Suppressor macrophage treated with lipopolysaccharide for 4 hours (primary cell): ENCODE measurements at regions not wholly inside any gene's neighbourhood (a gene's known extent, or its start where the extent isn't known, plus 50 kb on each side); places are given as distances from the start of the nearest gene placed in this dataset.

ENCODE experiments used
- DNase-seq: peaks from one replicate; pipeline ENCODE4 v3.0.0-alpha.2; 2020

DNA sequence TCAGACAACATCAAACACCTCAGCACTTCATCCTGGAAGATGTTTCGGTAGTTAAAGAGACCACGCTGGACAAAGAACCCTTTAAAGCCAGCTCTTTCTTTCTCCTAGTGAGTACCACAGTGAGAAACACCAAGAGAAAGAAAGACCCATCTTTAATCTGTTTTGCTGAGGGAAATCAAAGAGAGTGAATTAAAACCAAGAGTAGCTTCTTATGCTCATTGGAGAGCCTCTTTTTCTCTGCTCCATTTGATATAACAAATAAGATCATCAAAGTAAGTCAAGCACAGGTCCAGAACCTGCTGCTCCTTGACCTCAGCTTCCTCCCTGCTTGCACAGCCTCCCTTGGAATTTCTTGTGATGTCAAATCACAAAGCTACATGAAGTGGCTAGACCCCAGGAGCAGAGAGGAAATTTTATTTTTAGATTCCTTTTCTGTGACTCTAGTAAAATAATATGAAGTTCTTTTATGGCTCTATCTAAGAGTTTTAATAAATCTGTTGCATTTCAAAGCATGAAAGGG lies 436.4 kb downstream of the C3orf38 start:
- DNase-seq, result no peak

DNA sequence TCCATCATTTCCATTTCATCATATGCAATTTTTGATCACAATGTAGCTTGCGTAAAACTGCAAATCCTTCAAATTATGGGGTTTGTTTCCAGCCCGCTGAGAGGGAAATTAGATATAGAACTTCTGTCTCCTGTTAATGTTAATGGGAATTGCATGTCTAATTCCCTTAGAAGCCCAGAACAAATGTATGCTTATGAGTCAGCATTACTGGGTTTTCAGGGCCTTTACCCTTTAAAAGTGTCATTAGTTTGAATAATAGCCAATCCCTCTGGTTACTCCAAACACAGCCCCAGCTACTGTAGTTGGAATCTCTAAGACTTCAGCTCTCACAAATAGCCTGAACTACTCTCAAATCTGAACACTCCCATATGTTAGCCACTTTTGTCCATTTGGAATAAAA lies 439.4 kb downstream of the C3orf38 start:
- DNase-seq, result no peak

DNA sequence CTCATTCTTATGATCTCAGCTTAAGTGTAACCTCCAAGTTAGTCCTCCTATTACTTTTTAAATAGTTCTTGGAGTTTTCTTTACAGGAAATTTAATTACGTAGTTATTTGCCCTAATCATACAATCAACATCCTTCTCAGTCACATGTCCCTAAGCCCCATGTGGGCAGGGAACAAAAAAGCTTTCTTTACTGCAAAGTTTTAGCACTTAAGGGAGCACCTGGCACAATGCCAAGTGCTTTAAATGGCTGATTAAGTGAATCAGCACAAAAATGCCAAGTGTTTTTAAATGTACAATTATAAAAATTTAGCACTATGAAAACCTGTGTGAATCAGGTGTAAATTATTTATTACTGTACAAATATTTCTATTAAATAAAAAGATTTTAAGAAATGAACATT lies 445.3 kb downstream of the C3orf38 start:
- no peak for DNase-seq

- no peak for DNase-seq
These were observed 446.7 kb downstream of the C3orf38 start for GRCh38 chr3:88596451-88596850.

DNA sequence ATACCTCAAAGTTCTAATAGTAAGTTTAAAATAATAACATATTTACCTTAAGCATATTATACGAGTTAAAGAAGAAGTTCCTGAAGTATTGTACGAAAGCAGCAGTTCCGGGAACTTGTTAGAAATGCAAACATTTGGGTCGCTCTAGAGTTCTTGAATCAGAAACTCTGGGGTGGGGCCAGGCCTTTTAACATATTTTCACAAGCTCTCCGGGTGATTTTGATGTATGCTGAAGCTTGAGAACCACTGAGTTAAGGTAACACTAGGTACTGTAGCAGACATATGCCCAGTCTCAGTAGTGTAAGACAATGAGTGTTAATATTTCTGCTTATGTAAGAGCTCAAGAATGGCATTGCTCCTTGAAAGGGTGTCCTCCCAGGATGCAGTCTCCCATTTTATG lies 461.1 kb downstream of the C3orf38 start:
- no peak for DNase-seq

GRCh38 chr3:88611826-88612326 lies 462.1 kb downstream of the C3orf38 start:
- DNase-seq, result no peak

- no peak for DNase-seq
These were observed 466.7 kb downstream of the C3orf38 start for GRCh38 chr3:88616413-88616812.

DNA sequence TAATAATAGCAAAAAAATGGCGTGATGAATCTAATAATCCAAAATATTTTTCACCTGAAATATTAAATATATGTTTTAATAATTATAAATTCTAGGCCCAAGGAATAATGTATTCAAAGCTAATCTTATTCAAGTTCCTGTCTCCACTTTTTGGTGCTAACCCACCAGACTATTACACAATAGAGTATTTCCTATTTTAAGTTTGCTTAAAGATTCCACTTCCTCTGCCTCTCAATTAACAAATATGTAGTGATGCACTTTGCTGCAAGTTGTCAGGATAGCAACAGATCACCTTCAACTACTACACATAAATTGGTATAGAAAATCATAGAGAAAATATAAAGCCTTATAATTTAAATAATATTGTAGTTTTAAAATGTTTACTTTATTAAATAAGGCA lies 467.5 kb downstream of the C3orf38 start:
- DNase-seq, result no peak

DNA sequence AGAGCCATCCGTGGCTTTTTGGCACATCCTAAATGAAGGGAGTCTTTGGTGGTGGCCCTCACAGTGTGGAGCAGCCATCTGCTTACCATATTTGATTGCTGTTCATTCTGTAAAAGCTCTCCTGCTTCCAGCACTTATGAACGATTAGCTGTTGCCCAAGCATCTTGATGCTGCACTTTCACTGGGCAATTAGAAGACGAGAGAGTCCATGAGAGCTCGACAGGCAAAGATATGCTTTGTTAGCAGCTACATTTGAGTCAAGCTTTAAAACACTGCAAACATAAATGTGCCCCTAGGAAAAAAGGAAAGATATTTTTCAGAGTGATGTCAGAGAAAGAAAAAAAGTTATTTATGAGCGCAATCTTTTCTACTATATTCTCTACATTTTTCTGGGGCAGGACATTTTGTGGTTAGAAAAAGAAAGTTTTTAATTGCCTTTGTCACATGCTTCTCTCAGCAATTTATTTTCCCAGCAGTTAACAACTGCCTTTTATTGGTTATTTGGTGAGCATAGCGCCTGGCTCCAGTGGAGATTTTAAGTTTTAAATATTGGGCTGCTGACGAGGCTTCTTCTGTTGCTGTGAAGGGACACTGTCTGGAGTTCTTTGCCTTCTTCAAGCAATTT lies 468.4 kb downstream of the C3orf38 start:
- DNase-seq, result no peak

GRCh38 chr3:88621586-88621985 lies 471.8 kb downstream of the C3orf38 start:
- no peak for DNase-seq

- no peak for DNase-seq
These were observed 473.9 kb downstream of the C3orf38 start for GRCh38 chr3:88623709-88624108.

DNA sequence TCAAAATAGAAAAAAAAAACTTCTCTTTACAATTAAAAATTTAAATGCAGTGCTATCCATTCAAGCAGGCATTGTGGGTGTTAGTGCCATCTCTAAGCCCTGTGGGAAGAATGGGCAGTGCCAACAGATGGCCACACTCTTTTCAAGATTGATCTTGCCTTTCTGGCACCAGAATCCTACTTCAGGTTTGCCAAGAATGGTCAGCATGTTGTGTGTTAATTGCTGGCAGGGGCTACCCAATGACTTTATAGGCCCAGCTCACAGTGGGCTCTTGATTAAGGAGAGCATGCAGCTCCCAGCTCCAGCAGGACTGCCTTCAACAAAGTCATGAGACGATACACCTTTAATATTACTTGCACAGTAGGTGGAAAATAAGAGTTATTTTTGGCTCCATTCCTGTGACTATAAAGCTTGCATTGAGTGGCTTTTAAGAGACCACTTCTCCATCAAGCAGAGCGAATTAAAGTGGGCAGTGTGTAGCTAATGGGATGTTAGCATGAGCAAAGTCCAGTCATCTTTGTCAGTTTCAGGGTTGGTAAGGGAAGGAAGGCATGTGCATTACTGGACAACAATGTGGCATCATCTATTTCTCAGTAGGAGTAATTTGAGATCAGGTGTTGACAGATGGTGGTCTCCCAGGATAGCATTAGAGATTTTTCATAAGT lies 476.8 kb downstream of the C3orf38 start:
- DNase-seq, result no peak

DNA sequence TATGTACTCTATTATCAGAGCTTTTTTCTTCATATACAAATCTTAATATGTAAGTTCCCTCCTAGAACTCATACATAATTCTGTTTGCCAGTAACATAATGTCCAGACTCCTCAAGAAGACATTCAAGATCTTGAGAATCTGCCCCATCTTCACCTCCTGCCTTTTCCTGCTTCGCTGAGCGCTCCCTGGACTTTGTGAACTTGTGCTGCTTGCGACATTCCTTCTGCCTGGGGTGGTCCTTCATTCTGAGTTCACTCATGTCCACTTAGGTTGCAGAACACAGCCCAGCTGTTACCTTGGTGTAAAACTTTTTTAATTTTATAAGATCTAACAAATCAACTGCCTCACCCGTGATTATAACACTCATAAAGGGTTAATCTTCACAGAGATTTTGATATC lies 478.5 kb upstream of the EPHA3 start:
- no peak for DNase-seq

DNA sequence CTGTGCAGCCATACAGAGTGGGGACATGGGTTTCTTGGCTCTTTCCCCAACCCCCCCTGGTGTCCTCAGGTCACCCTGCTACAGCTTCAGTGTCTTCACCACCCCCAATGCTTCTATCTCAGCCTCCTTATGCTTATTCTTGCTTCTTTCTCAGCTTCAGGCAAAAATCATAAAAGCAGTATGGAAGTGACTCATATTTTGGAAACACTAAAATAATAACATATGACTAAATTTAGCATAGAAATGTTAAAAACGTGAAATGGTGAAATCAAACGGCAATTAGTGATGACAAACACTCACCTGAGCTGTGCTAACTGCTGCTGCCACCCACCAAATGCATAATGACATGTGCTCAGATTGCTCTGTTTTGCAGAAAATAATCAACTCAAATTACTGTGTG lies 475.2 kb upstream of the EPHA3 start:
- no peak for DNase-seq

GRCh38 chr3:88640581-88640980 lies 466.8 kb upstream of the EPHA3 start:
- no peak for DNase-seq

GRCh38 chr3:88641033-88641604 lies 466.3 kb upstream of the EPHA3 start:
- no peak for DNase-seq

DNA sequence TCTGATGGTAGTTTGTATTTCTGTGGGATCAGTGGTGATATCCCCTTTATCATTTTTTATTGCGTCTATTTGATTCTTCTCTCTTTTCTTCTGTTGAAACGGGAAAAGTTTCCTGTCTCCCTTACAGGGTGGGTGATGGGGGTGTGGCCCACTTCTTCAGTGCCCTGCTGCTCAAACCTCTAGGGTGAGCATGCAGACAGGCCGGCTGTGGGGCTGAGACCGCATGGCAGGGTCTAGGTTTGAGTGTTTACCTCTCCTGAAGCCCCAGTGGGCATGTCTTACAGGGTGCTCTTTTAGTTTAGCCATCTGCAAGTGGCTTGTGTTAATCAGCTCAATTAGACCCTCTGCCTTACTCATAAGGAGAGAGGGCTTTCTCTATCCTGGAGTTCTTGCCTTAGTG lies 450.0 kb upstream of the EPHA3 start:
- no peak for DNase-seq

DNA sequence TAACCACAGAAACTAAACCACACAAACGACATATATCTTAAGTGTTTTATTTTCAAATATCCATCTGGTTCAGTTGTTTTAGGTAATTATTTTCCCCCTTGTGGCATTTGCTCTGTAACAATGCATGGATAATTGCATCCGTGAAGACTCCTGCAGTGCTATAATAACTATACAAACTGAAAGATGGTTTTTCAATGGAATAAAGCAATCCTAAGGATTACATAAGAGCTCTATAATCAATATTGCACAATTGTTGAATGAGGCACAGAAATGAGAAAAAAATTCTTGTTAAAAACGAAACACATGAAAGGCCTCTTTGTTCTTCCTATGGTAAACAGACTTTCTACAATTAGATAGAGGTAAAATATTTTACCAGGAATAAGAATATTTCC lies 446.0 kb upstream of the EPHA3 start:
- DNase-seq, result no peak

GRCh38 chr3:88668180-88668579 lies 439.2 kb upstream of the EPHA3 start:
- no peak for DNase-seq

- no peak for DNase-seq
These were observed 435.8 kb upstream of the EPHA3 start for GRCh38 chr3:88671573-88671972.

- no peak for DNase-seq
These were observed 430.1 kb upstream of the EPHA3 start for GRCh38 chr3:88677298-88677697.

DNA sequence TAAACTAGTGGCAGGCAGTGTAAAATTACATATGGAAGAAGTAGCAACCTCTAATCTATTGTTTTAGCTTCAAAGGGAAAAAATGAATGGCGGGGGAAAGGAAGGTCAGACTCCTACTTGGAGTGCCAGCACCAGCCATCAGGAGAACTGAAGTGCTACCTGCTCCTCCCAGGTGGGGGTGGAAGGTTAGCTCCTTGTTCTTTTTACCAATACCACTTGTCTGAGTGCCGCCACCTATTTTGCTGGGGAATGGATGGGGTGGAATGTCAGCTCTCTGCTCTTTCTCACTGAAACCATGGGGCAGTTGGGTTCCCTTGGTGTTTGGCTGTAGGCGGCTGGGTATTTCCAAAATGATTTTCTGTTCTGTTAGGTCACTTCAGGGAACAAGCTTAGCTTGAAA lies 428.7 kb upstream of the EPHA3 start:
- DNase-seq, result no peak

DNA sequence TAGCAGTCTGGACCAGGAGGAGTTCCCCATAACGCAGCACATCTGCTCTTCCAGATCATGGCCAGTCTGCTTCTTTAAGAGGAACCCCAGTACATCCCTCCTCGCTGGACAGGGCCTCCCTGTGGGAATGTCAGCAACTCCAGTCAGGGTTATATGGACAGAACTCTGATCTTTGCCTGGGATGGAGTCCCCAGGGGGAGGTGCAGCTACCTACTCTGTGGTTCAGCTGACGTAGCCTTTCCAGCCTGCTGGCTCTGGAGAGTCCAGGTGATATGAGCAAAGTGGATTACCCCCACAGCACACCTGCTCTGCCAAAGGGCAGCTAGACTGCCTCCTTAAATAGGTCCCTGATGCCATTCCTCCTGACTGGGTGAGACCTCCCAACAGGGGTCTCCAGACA lies 417.1 kb upstream of the EPHA3 start:
- no peak for DNase-seq

DNA sequence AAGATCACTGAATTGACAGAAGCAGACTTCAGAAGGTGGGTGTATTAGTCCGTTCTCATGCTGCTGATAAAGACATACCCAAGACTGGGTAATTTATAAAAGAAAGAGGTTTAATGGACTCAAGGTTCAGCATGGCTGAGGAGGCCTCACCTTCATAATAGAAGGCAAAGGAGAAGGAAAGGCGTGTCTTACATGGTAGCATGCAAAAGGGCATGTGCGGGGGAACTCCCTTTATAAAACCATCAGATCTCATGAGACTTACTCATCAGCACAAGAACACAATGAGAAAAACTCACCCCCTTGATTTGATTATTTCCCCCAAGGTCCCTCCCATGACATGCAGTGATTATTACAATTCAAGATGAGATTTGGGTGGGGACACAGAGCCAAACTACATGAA lies 416.3 kb upstream of the EPHA3 start:
- no peak for DNase-seq
